Muscle layer of colon (tissue), 2 donors: ENCODE measurements at regions not wholly inside any gene's neighbourhood (a gene's known extent, or its start where the extent isn't known, plus 50 kb on each side); places are given as distances from the start of the nearest gene placed in this dataset.

ENCODE experiments used
- H3K27ac ChIP-seq: one replicate; pipeline ENCODE4 v1.7.0; 2013; ENCODE audit warnings: low read depth, mild to moderate bottlenecking, low read length, moderate library complexity
- H3K27me3 ChIP-seq, 2 donors: one replicate each; pipeline ENCODE4 v1.7.0; 2013; ENCODE audit warnings: low read length in 2 of 2, mild to moderate bottlenecking in 2 of 2; ENCODE audit not compliant: insufficient read depth in 2 of 2, control insufficient read depth in 1 of 2
- H3K36me3 ChIP-seq: one replicate; pipeline ENCODE4 v1.7.0; 2013; ENCODE audit warnings: mild to moderate bottlenecking, low read length; ENCODE audit not compliant: insufficient read depth
- H3K4me1 ChIP-seq: one replicate; pipeline ENCODE4 v1.7.0; 2013; ENCODE audit warnings: mild to moderate bottlenecking, low read length; ENCODE audit not compliant: insufficient read depth
- H3K4me3 ChIP-seq, 2 donors: one replicate each; pipeline ENCODE4 v1.7.0; 2013; ENCODE audit warnings: low read length in 2 of 2, low read depth in 1 of 2, mild to moderate bottlenecking in 1 of 2, moderate library complexity in 1 of 2
- H3K9ac ChIP-seq: one replicate; pipeline ENCODE4 v1.7.0; 2013; ENCODE audit warnings: low read length
- H3K9me3 ChIP-seq: one replicate; pipeline ENCODE4 v1.7.0; 2013; ENCODE audit warnings: mild to moderate bottlenecking, low read length
- donor health status: abdominal sarcoma.
- donor health status: Adenocarcinoma of cecum.

GRCh38 chr18:41372046-41372665, 582.9 kb upstream of the PIK3C3 start:
- Histone ChIP-seq H3K9me3 (no peaks in the 10 kb centered on the region), H3K4me3 (no peak overlapping the region), H3K27ac (no peak overlapping the region)

DNA sequence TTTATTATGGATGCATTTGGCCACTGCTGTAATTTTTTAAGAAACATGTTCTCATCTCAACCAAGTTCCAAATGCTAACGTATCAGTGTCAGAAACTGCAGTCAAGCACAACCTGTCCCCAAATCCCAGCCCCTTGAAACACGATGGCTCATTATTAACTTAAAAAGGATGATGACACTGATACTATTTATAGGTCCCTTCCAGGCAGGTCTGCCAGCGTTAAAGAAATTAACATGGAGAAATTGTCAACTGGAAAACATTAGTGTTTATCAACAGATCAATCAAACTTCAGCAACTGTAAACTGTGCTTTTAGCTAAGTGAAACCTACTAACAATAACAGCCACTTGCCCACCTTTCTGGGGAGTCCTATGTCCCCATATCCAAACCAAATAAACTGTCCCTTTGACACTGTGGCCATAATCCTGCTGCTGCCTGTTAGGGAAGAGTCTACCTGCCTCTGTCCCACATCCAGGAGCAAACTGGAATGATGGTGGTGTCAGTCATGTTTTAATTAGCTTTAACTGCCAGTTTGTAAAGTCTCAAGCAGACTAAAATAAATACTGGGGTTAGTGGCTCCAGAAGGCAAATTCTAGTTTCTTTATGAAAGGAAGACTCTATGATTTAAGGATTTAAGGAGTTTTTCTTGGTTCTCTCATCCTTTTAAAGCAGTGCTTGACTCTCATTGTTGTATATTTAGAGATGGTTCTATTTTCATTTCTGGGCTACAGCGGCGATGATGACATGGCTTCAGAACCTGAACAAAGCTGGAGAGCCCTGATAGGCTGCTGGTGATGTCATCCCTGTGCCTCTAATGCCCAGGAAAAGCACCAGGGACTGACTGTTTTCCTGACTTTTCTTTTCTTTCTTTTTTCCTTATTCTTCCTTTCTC, 583.6 kb upstream of the PIK3C3 start:
- no peaks in the 10 kb centered on the region for H3K9me3 ChIP-seq
- no peaks in the 10 kb centered on the region for H3K36me3 ChIP-seq
- no peak overlapping the region for H3K4me3 ChIP-seq
- no peak overlapping the region for H3K27ac ChIP-seq
- no peaks in the 10 kb centered on the region for H3K27me3 ChIP-seq
- no peak overlapping the region for H3K9ac ChIP-seq
- no peaks in the 10 kb centered on the region for H3K4me1 ChIP-seq

More at GRCh38 chr18:41372046-41372665, 582.9 kb upstream of the PIK3C3 start:
- Histone ChIP-seq H3K36me3 (no peaks in the 10 kb centered on the region), H3K9ac (no peak overlapping the region), H3K4me1 (no peaks in the 10 kb centered on the region), H3K27me3 (no peaks in the 10 kb centered on the region)

- Histone ChIP-seq H3K36me3 (no peaks in the 10 kb centered on the region), H3K4me1 (no peaks in the 10 kb centered on the region), H3K4me3 (no peak overlapping the region), H3K27me3 (no peaks in the 10 kb centered on the region), H3K9ac (no peak overlapping the region), H3K9me3 (no peaks in the 10 kb centered on the region), H3K27ac (no peak overlapping the region)
These were observed 584.3 kb upstream of the PIK3C3 start for GRCh38 chr18:41370740-41371139.

- Histone ChIP-seq H3K9me3 (no peaks in the 10 kb centered on the region), H3K4me1 (no peaks in the 10 kb centered on the region), H3K4me3 (no peak overlapping the region), H3K9ac (no peak overlapping the region), H3K27me3 (no peaks in the 10 kb centered on the region), H3K36me3 (no peaks in the 10 kb centered on the region), H3K27ac (no peak overlapping the region)
These were observed 597.3 kb upstream of the PIK3C3 start for GRCh38 chr18:41357708-41358107.

GRCh38 chr18:41353777-41354528, 601.1 kb upstream of the PIK3C3 start:
- no peak overlapping the region for H3K4me3 ChIP-seq

DNA sequence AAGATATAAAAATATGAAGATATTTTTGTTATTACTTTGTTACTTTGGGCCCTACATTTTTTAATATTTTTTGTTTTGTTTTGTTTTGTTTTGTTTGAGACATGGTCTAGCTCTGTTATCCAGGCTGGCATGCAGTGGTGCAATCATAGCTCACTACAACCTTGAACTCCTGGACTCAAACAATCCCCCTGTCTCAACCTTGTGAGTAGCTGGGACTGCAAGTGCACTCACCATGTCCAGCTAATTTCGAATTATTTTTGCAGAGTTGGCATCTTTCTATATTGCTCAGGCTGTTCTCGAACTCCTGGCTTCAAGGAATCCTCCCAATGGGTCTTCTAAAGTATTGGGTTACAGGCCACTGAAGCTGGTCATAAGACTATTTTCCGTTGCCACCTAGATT, 603.6 kb upstream of the PIK3C3 start:
- H3K9me3 ChIP-seq = no peaks in the 10 kb centered on the region
- H3K9ac ChIP-seq = no peak overlapping the region
- no peak overlapping the region for H3K27ac ChIP-seq
- H3K27me3 ChIP-seq = no peaks in the 10 kb centered on the region
- no peaks in the 10 kb centered on the region for H3K4me1 ChIP-seq
- H3K36me3 ChIP-seq = no peaks in the 10 kb centered on the region
- H3K4me3 ChIP-seq = no peak overlapping the region

More at GRCh38 chr18:41353777-41354528, 601.1 kb upstream of the PIK3C3 start:
- no peaks in the 10 kb centered on the region for H3K9me3 ChIP-seq
- H3K27me3 ChIP-seq = no peaks in the 10 kb centered on the region
- no peaks in the 10 kb centered on the region for H3K4me1 ChIP-seq
- no peak overlapping the region for H3K9ac ChIP-seq
- H3K27ac ChIP-seq = no peak overlapping the region
- H3K36me3 ChIP-seq = no peaks in the 10 kb centered on the region

DNA sequence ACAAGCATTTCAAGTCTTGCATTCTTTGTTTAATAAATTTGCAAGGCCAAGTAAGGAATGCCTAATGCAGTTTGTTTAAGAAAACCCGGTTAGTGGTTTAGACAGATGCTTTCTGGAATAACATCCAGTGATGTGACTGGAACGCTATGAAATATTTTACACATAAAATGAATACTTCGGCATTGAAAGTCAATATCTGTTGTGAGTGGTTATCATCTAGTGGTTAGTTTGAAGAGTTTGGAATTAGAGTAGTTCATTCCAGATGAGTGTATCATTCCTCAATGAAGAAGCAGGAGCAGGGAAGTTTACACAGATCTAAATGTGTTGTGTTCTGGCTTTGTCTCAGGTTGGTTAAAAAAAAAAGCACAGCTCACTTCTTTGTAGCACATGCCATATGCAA, 608.0 kb upstream of the PIK3C3 start:
- no peaks in the 10 kb centered on the region for H3K9me3 ChIP-seq
- H3K27me3 ChIP-seq = no peaks in the 10 kb centered on the region
- no peak overlapping the region for H3K9ac ChIP-seq
- H3K4me3 ChIP-seq = no peak overlapping the region
- no peaks in the 10 kb centered on the region for H3K36me3 ChIP-seq
- H3K27ac ChIP-seq = no peak overlapping the region
- H3K4me1 ChIP-seq = no peaks in the 10 kb centered on the region

DNA sequence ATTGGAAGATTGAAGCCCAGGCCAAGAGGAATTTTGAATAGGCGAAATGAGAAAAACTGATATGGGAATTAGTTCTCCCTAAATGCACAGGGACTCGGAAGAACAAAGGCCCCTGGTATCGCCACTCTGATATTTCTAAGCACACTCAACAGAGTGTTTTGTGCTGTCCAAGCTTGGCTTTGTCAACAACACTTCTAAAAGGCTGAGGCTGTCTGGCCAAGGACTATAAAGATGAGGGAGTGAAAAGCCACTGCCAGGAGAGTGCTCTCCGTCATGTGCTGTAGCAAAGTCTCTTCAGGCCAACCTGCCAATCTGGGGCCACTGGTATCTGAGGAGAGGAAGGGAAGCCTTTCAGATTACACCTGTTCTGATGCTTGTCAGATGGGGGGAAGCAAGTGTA, 611.2 kb upstream of the PIK3C3 start:
- no peaks in the 10 kb centered on the region for H3K36me3 ChIP-seq
- no peak overlapping the region for H3K27ac ChIP-seq
- no peaks in the 10 kb centered on the region for H3K4me1 ChIP-seq

DNA sequence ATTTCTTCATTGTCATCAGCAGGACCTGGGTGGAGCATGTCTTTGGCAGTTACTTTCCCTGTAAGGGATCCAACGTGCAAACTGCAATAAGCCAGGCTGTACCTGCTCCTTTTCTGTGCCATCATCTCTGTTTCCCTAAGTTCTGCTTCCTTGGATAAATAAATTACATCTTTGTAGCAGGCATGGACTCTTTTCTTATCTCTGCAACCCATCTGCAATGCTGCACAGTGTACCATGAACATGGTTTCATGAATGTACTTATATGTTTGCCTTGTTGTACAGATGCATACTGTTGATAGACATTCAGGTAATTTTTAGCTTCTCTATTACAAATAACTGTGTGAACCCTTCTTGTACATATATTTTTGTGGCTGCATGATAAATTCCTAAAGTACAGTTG, 616.7 kb upstream of the PIK3C3 start:
- Histone ChIP-seq H3K27me3 (no peaks in the 10 kb centered on the region), H3K4me1 (no peaks in the 10 kb centered on the region), H3K9me3 (no peaks in the 10 kb centered on the region), H3K4me3 (no peak overlapping the region), H3K27ac (no peak overlapping the region), H3K36me3 (no peaks in the 10 kb centered on the region), H3K9ac (no peak overlapping the region)

More for the DNA sequence above, 611.2 kb upstream of the PIK3C3 start:
- no peaks in the 10 kb centered on the region for H3K27me3 ChIP-seq
- no peak overlapping the region for H3K4me3 ChIP-seq
- no peaks in the 10 kb centered on the region for H3K9me3 ChIP-seq
- H3K9ac ChIP-seq = no peak overlapping the region

GRCh38 chr18:41331661-41332060, 623.4 kb upstream of the PIK3C3 start:
- Histone ChIP-seq H3K27me3 (no peaks in the 10 kb centered on the region), H3K9me3 (no peaks in the 10 kb centered on the region), H3K9ac (no peak overlapping the region), H3K27ac (no peak overlapping the region), H3K4me1 (no peaks in the 10 kb centered on the region), H3K36me3 (no peaks in the 10 kb centered on the region), H3K4me3 (no peak overlapping the region)

DNA sequence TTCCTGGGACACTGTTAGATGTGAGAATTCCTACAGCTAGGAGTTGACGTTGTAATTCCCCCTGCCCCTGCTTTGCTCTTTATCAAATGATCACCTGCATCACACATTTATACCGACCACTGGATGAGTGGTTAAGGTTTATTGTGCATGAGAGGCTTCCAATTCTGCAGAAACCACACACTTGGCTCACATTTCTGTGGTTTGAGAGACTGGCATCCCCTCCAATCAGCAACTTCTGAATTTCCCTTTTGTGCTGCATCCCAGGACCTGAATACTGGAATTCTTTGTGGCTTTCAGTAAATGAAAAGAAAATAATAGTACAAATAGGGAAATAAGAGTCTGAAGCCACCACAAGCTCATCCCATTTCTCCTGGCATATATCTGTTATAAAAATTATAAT, 628.7 kb upstream of the PIK3C3 start:
- Histone ChIP-seq H3K36me3 (no peaks in the 10 kb centered on the region), H3K9me3 (no peaks in the 10 kb centered on the region), H3K9ac (no peak overlapping the region), H3K27me3 (no peaks in the 10 kb centered on the region), H3K4me3 (no peak overlapping the region), H3K27ac (no peak overlapping the region), H3K4me1 (no peaks in the 10 kb centered on the region)
